ENCODE measurements at regions not wholly inside any gene's neighbourhood (a gene's known extent, or its start where the extent isn't known, plus 50 kb on each side); places are given as distances from the start of the nearest gene placed in this dataset.

DNA sequence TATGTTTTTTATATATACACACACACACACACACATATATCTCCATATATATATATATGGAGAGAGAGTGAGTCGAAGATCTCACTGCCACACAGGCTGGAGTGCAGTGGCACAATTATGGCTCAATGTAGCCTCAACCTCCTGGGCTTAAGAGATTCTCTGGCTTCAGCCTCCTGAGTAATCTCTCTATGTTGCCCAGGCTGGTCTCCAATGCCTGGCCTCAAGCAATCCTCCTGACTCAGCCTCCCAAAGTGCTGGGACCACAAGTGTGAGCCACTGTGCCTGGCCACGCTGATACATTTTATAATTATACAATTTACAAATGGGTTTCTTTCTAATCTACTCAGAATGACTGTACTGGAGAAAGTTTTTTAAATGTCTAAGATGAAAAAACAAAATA, 664.2 kb downstream of the PTPRC start:
- intact Hi-C loops (cut with DNase I), result no loop called here

DNA sequence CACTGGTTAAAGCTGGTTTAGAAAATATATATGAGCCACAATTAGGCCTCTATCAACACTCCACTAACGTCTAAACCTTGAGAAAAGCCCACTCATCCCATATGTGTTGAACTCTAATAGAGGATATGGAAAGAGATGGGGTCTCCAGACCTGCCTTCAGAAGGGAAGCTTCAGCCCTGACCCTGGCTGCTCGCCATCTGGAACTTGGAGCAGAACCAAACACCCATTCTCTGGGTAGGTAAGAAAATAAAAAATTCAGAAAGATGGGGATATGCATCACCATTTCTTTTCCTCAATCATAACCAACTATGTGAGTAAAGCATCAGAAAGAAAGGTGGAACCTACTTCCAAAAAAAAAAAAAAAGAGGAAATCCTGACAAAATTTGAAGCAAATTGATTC, 666.2 kb downstream of the PTPRC start:
- H3K27ac ChIP-seq, result no peak overlapping the region
- WGBS, 2 donors, result 43 to 76% methylated on average over 2 of the region's 2 CpGs
- no peak for ATAC-seq
- H3K36me3 ChIP-seq (replicated peaks in 1 of 2; ENCODE audit: insufficient read depth in 1 of 2, low read depth in 2 of 2), result no peaks in the 10 kb centered on the region
- intact Hi-C loops (cut with DNase I), result no loop called here
- DNase-seq, result peak in 1 of 4 donors; percentile 5
- no peak overlapping the region for H3K4me3 ChIP-seq
- TF ChIP-seq, protein P1, sequence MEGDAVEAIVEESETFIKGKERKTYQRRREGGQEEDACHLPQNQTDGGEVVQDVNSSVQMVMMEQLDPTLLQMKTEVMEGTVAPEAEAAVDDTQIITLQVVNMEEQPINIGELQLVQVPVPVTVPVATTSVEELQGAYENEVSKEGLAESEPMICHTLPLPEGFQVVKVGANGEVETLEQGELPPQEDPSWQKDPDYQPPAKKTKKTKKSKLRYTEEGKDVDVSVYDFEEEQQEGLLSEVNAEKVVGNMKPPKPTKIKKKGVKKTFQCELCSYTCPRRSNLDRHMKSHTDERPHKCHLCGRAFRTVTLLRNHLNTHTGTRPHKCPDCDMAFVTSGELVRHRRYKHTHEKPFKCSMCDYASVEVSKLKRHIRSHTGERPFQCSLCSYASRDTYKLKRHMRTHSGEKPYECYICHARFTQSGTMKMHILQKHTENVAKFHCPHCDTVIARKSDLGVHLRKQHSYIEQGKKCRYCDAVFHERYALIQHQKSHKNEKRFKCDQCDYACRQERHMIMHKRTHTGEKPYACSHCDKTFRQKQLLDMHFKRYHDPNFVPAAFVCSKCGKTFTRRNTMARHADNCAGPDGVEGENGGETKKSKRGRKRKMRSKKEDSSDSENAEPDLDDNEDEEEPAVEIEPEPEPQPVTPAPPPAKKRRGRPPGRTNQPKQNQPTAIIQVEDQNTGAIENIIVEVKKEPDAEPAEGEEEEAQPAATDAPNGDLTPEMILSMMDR (IDR thresholded peaks at IDR 0.05), result no peak
- TF ChIP-seq POLR2A (IDR thresholded peaks at IDR 0.05), result no peak
- no peaks in the 10 kb centered on the region for H3K9me3 ChIP-seq
- H3K4me1 ChIP-seq, result no peaks in the 10 kb centered on the region
- no peaks in the 10 kb centered on the region for H3K27me3 ChIP-seq

More for the DNA sequence above, 664.2 kb downstream of the PTPRC start:
- H3K9me3 ChIP-seq, result no peaks in the 10 kb centered on the region
- ATAC-seq, result no peak
- no peaks in the 10 kb centered on the region for H3K36me3 ChIP-seq (replicated peaks in 1 of 2; ENCODE audit: insufficient read depth in 1 of 2, low read depth in 2 of 2)
- no peak for DNase-seq
- H3K4me3 ChIP-seq, result no peak overlapping the region
- TF ChIP-seq, protein P1 (IDR thresholded peaks at IDR 0.05), result no peak
- TF ChIP-seq POLR2A (IDR thresholded peaks at IDR 0.05), result no peak
- WGBS, 2 donors, result 98% methylated on average over 2 of the region's 2 CpGs
- H3K27ac ChIP-seq, result no peak overlapping the region
- no peaks in the 10 kb centered on the region for H3K27me3 ChIP-seq
- H3K4me1 ChIP-seq, result no peaks in the 10 kb centered on the region

DNA sequence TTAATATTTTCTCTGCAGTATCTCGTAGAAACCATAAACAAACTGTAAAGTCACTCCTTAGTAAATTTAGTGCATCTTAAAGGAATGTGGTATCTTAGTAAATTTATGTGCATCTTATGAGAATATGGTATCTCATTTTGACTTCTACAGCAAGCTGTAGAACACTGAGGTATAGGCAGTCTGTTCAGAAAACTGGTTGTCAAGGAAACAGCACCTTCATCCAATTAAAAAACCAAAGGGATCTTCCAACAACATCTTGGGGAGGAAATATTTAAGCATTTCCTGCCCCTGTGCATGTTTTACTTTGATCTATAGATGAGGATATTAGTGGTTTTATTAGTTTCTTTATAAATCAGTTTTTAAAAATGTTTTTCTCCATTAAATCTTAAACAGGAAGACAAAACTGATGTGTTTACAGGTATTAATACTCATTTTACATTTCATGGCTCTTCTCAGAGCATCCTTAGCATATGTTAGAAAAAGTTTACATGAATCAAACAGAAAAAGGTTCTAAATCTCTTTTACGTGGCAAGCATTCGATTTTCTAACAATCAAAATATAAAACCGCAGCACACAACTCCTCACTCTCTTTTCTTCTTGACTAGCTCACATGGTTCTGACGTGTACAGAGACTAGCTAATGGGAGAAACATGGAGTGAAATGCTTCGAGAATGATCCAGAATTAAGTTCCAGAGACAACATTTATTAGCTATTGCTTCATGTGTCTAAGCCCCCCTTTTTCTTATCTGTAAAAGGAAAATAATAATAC, 668.8 kb downstream of the PTPRC start:
- no peak for ATAC-seq
- no peak for TF ChIP-seq POLR2A (IDR thresholded peaks at IDR 0.05)
- H3K4me3 ChIP-seq, result no peak overlapping the region

DNA sequence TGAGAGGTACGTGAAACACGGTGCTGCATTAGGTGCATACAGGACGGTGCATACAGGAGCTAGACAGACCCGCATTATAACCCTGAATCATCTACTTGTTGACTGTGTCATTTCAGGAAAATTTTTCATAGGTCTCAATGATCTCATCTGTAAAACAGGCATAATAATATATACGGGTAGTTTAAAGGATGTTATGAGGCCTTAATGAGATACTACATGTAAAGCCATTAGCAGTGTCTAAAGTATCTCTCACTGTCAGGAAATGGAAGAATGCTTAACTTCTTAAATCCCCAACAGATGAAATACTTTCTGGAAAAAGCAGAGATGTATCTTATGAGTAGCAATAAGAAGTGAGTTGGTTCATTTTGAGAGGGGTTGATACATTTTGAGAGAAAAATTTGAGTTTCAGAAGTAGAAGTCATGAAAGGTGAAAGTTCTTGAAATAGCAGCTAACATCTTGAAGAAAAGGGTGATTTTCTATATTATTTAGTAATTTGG, 669.6 kb downstream of the PTPRC start:
- no peaks in the 10 kb centered on the region for H3K27me3 ChIP-seq
- no peaks in the 10 kb centered on the region for H3K9me3 ChIP-seq
- intact Hi-C loops (cut with DNase I), result no loop called here
- DNase-seq (no peak), ATAC-seq (no peak)
- H3K4me3 ChIP-seq, result no peak overlapping the region
- no peaks in the 10 kb centered on the region for H3K4me1 ChIP-seq
- WGBS, 2 donors, result 86 to 96% methylated on average over 5 of the region's 5 CpGs
- H3K27ac ChIP-seq, result no peak overlapping the region
- TF ChIP-seq, protein P1 (IDR thresholded peaks at IDR 0.05), result no peak
- no peak for TF ChIP-seq POLR2A (IDR thresholded peaks at IDR 0.05)
- no peaks in the 10 kb centered on the region for H3K36me3 ChIP-seq (replicated peaks in 1 of 2; ENCODE audit: insufficient read depth in 1 of 2, low read depth in 2 of 2)

More for the DNA sequence above, 668.8 kb downstream of the PTPRC start:
- Histone ChIP-seq H3K36me3 (replicated peaks in 1 of 2; ENCODE audit: insufficient read depth in 1 of 2, low read depth in 2 of 2) (no peaks in the 10 kb centered on the region), H3K27ac (no peak overlapping the region), H3K9me3 (no peaks in the 10 kb centered on the region), H3K4me1 (no peaks in the 10 kb centered on the region), H3K27me3 (no peaks in the 10 kb centered on the region)
- intact Hi-C loops (cut with DNase I), result no loop called here
- WGBS, 2 donors, result 78 to 80% methylated on average over 6 of the region's 6 CpGs
- DNase-seq, result no peak

DNA sequence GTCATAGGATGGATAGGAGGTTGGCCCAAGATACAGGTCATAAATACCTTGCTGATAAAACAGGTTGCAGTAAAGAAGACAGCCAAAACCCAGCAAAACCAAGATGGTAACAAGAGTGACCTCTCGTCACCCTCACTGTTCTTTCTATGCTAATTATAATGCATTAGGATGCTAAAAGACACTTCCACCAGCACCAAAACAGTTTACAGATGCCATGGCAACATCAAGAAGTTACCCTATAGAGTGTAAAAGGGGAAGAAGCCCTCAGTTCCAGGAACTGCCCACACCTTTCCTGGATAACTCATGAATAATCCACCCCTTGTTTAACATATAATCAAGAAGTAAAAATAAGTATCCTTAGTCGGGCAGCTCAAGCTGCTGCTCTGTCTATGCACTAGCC, 671.9 kb downstream of the PTPRC start:
- DNase-seq, result no peak
- no peak for ATAC-seq
- Histone ChIP-seq H3K4me3 (no peak overlapping the region), H3K36me3 (replicated peaks in 1 of 2; ENCODE audit: insufficient read depth in 1 of 2, low read depth in 2 of 2) (no peaks in the 10 kb centered on the region), H3K27ac (no peak overlapping the region), H3K27me3 (no peaks in the 10 kb centered on the region), H3K4me1 (no peaks in the 10 kb centered on the region), H3K9me3 (no peaks in the 10 kb centered on the region)
- intact Hi-C loops (cut with DNase I), result no loop called here
- TF ChIP-seq, protein P1 (IDR thresholded peaks at IDR 0.05), result no peak
- TF ChIP-seq POLR2A (IDR thresholded peaks at IDR 0.05), result no peak
- WGBS, 2 donors, result 71 to 77% methylated on average over 2 of the region's 2 CpGs
